ENCODE measurements at regions not wholly inside any gene's neighbourhood (a gene's known extent, or its start where the extent isn't known, plus 50 kb on each side); places are given as distances from the start of the nearest gene placed in this dataset.

GRCh38 chr6:101070044-101070608 is 189.0 kb upstream of the ASCC3 start:
- ATAC-seq (no peak), DNase-seq (no peak)
- Histone ChIP-seq H3K36me3 (no peaks in the 10 kb centered on the region), H3K4me1 (no peaks in the 10 kb centered on the region), H3K4me3 (no peak overlapping the region), H3K9me3 (no peaks in the 10 kb centered on the region), H3K27ac (no peak overlapping the region), H3K27me3 (ENCODE audit: low read depth) (no peaks in the 10 kb centered on the region)
- TF ChIP-seq, protein P1, sequence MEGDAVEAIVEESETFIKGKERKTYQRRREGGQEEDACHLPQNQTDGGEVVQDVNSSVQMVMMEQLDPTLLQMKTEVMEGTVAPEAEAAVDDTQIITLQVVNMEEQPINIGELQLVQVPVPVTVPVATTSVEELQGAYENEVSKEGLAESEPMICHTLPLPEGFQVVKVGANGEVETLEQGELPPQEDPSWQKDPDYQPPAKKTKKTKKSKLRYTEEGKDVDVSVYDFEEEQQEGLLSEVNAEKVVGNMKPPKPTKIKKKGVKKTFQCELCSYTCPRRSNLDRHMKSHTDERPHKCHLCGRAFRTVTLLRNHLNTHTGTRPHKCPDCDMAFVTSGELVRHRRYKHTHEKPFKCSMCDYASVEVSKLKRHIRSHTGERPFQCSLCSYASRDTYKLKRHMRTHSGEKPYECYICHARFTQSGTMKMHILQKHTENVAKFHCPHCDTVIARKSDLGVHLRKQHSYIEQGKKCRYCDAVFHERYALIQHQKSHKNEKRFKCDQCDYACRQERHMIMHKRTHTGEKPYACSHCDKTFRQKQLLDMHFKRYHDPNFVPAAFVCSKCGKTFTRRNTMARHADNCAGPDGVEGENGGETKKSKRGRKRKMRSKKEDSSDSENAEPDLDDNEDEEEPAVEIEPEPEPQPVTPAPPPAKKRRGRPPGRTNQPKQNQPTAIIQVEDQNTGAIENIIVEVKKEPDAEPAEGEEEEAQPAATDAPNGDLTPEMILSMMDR (IDR thresholded peaks at IDR 0.05) = no peak
- intact Hi-C loops (cut with DNase I) = no loop called here

GRCh38 chr6:101077344-101077743 is 196.2 kb upstream of the ASCC3 start:
- DNase-seq (no peak), ATAC-seq (no peak)
- Histone ChIP-seq H3K27me3 (ENCODE audit: low read depth) (no peaks in the 10 kb centered on the region), H3K9me3 (no peaks in the 10 kb centered on the region), H3K27ac (no peak overlapping the region), H3K36me3 (no peaks in the 10 kb centered on the region), H3K4me3 (no peak overlapping the region), H3K4me1 (no peaks in the 10 kb centered on the region)
- TF ChIP-seq, protein P1 (IDR thresholded peaks at IDR 0.05) = no peak
- intact Hi-C loops (cut with DNase I) = no loop called here

- TF ChIP-seq, protein P1 (IDR thresholded peaks at IDR 0.05) = no peak
- Histone ChIP-seq H3K4me3 (no peak overlapping the region), H3K9me3 (no peaks in the 10 kb centered on the region), H3K27me3 (ENCODE audit: low read depth) (no peaks in the 10 kb centered on the region), H3K36me3 (no peaks in the 10 kb centered on the region), H3K4me1 (no peaks in the 10 kb centered on the region), H3K27ac (no peak overlapping the region)
- ATAC-seq = no peak
- DNase-seq = no peak
- intact Hi-C loops (cut with DNase I) = no loop called here
Observed at GRCh38 chr6:101079696-101080270, 198.7 kb upstream of the ASCC3 start.

- H3K9me3 ChIP-seq = no peaks in the 10 kb centered on the region
- no peaks in the 10 kb centered on the region for H3K4me1 ChIP-seq
- H3K27me3 ChIP-seq (ENCODE audit: low read depth) = no peaks in the 10 kb centered on the region
- no peak overlapping the region for H3K27ac ChIP-seq
- no peak for ATAC-seq
- TF ChIP-seq, protein P1 (IDR thresholded peaks at IDR 0.05) = no peak
- no peak overlapping the region for H3K4me3 ChIP-seq
- H3K36me3 ChIP-seq = no peaks in the 10 kb centered on the region
- no peak for DNase-seq
- intact Hi-C loops (cut with DNase I) = no loop called here
Observed at GRCh38 chr6:101080597-101080996, 199.5 kb upstream of the ASCC3 start.

- no peak overlapping the region for H3K27ac ChIP-seq
- no peaks in the 10 kb centered on the region for H3K27me3 ChIP-seq (ENCODE audit: low read depth)
- no peaks in the 10 kb centered on the region for H3K36me3 ChIP-seq
- DNase-seq = no peak
- H3K4me3 ChIP-seq = no peak overlapping the region
- peak in 1 of 2 donors; percentile 89 for ATAC-seq
- TF ChIP-seq, protein P1 (IDR thresholded peaks at IDR 0.05) = no peak
- H3K4me1 ChIP-seq = no peaks in the 10 kb centered on the region
- no peaks in the 10 kb centered on the region for H3K9me3 ChIP-seq
- intact Hi-C loops (cut with DNase I) = no loop called here
Observed at GRCh38 chr6:101083533-101084175, 202.5 kb upstream of the ASCC3 start.

Data from lower lobe of right lung (tissue), 2 donors.